Sigmoid colon (tissue), 4 donors: ENCODE measurements at regions not wholly inside any gene's neighbourhood (a gene's known extent, or its start where the extent isn't known, plus 50 kb on each side); places are given as distances from the start of the nearest gene placed in this dataset.

ENCODE experiments used
- CTCF ChIP-seq, 4 experiments: fragments of 450-650 bp in 3 of 4; fragments of 200-600 bp in 1 of 4; IDR thresholded peaks; one replicate each; pipeline ENCODE4 v1.5.1; 2016 to 2019; ENCODE audit warnings: antibody characterized with exemption in 4 of 4, mild to moderate bottlenecking in 3 of 4, moderate library complexity in 2 of 4
- POLR2A ChIP-seq, 2 donors: fragments of 450-650 bp; IDR thresholded peaks; one replicate each; pipeline ENCODE4 v1.6.1; 2016; ENCODE audit warnings: antibody characterized with exemption in 2 of 2, mild to moderate bottlenecking in 2 of 2, moderate library complexity in 2 of 2
- POLR2AphosphoS5 ChIP-seq, 4 donors: sonication (generic); formaldehyde crosslinking; IDR thresholded peaks; one replicate each; pipeline ENCODE4 v1.6.1; 2017; ENCODE audit warnings: antibody characterized with exemption in 4 of 4

- TF ChIP-seq CTCF (IDR thresholded peaks at IDR 0.05): no peak
- no peak for TF ChIP-seq POLR2AphosphoS5 (IDR thresholded peaks at IDR 0.05)
- TF ChIP-seq POLR2A (IDR thresholded peaks at IDR 0.05): no peak
Measured at GRCh38 chr2:217366266-217366895, 506.5 kb upstream of the TNP1 start.
